H1 (cell line): ENCODE measurements at regions not wholly inside any gene's neighbourhood (a gene's known extent, or its start where the extent isn't known, plus 50 kb on each side); places are given as distances from the start of the nearest gene placed in this dataset.

Experiments
- CTCF ChIA-PET: fragments of 300-600 bp; sonication (Branson Sonifier 250); formaldehyde crosslinking; loops from one replicate; lab custom pipeline; 2021; ENCODE audit not compliant: partially characterized antibody; lab: Charles Lee
- POLR2A ChIA-PET: fragments of 300-600 bp; sonication (Branson Sonifier 250); formaldehyde crosslinking; loops from one replicate; lab custom pipeline; 2021; ENCODE audit warnings: inconsistent platforms; ENCODE audit not compliant: partially characterized antibody; lab: Charles Lee
- DNase-seq, 2 experiments: peaks; one replicate each; pipeline versions ENCODE4 v3.0.0 to v3.0.0-alpha.2; 2010 to 2022; ENCODE audit warnings: low spot score in 2 of 2, low read depth in 1 of 2, mixed read lengths in 1 of 2
- FAIRE-seq: peaks from 2 replicates; lab custom pipeline; 2011; peaks lifted over from hg19 to GRCh38; lab: Jason Lieb, UNC
- H2AFZ ChIP-seq: 2 replicates; pipeline ENCODE4 v1.8.1; 2012; ENCODE audit warnings: low read length, inconsistent platforms
- H2AK5ac ChIP-seq: 2 replicates; pipeline ENCODE4 v1.6.1; 2013; ENCODE audit warnings: low read depth, low read length
- H2BK120ac ChIP-seq: replicated peaks from 2 replicates; pipeline ENCODE3; 2013; ENCODE audit warnings: low read depth, low read length, inconsistent platforms
- H2BK12ac ChIP-seq: 2 replicates; pipeline ENCODE4 v1.6.1; 2013; ENCODE audit warnings: low read depth, low read length
- H2BK15ac ChIP-seq: 2 replicates; pipeline ENCODE4 v1.6.1; 2013; ENCODE audit warnings: low read length
- H2BK20ac ChIP-seq: 2 replicates; pipeline ENCODE4 v1.6.1; 2013; ENCODE audit warnings: low read length
- H2BK5ac ChIP-seq: 2 replicates; pipeline ENCODE4 v1.6.1; 2013; ENCODE audit warnings: low read depth, low read length
- H3K14ac ChIP-seq: 2 replicates; pipeline ENCODE4 v1.6.1; 2013; ENCODE audit warnings: inconsistent platforms; ENCODE audit not compliant: insufficient read length
- H3K18ac ChIP-seq: 2 replicates; pipeline ENCODE4 v1.6.1; 2013; ENCODE audit warnings: low read length; ENCODE audit errors: extremely low read depth
- H3K23ac ChIP-seq: 2 replicates; pipeline ENCODE4 v1.6.1; 2013; ENCODE audit warnings: inconsistent platforms; ENCODE audit not compliant: insufficient read length
- H3K23me2 ChIP-seq: 2 replicates; pipeline ENCODE4 v1.6.1; 2013; ENCODE audit warnings: low read depth, low read length
- H3K27ac ChIP-seq: 2 replicates; pipeline ENCODE4 v1.6.1; 2011; ENCODE audit warnings: low read depth, low read length, inconsistent platforms
- H3K27me3 ChIP-seq, 4 experiments: replicated peaks in 1 of 4; 1 replicate in 1 of 4; 2 replicates in 3 of 4; pipeline versions ENCODE4 v1.6.1 to v1.8.1; 2011 to 2013; ENCODE audit warnings: low read length in 3 of 4, mild to moderate bottlenecking in 3 of 4, inconsistent platforms in 2 of 4, mixed read lengths in 2 of 4, moderate library complexity in 1 of 4; ENCODE audit not compliant: control insufficient read depth in 3 of 4, insufficient read depth in 3 of 4; ENCODE audit errors: extremely low read depth in 1 of 4
- H3K36me3 ChIP-seq, 4 experiments: 2 replicates each; pipeline versions ENCODE4 v1.6.1 to v1.8.1; 2011 to 2013; ENCODE audit warnings: mild to moderate bottlenecking in 4 of 4, low read length in 3 of 4, moderate library complexity in 2 of 4, control low read depth in 1 of 4, inconsistent platforms in 1 of 4; ENCODE audit not compliant: insufficient read depth in 4 of 4, control insufficient read depth in 2 of 4
- H3K4ac ChIP-seq: replicated peaks from 2 replicates; pipeline ENCODE3; 2013; ENCODE audit warnings: low read length, low read depth, mixed read lengths, inconsistent platforms; ENCODE audit not compliant: insufficient read length
- H3K4me1 ChIP-seq, 4 experiments: replicated peaks in 1 of 4; 1 replicate in 1 of 4; 2 replicates in 3 of 4; pipeline versions ENCODE4 v1.6.1 to v1.8.1; 2011 to 2013; ENCODE audit warnings: low read length in 3 of 4, inconsistent platforms in 2 of 4, mixed read lengths in 1 of 4; ENCODE audit not compliant: insufficient read depth in 4 of 4, control insufficient read depth in 3 of 4
- H3K4me2 ChIP-seq, 2 experiments: 2 replicates each; pipeline versions ENCODE4 v1.6.1 to v1.8.1; 2011 to 2013; ENCODE audit warnings: low read depth in 2 of 2, low read length in 2 of 2, control low read depth in 1 of 2, inconsistent platforms in 1 of 2, mild to moderate bottlenecking in 1 of 2; ENCODE audit not compliant: insufficient read depth in 1 of 2
- H3K4me3 ChIP-seq, 4 experiments: fragments of 200-600, 300-600 bp in 1 of 4; sonication (generic), shearing (Covaris generic), sonication (Bioruptor Twin) in 1 of 4; 2 replicates each; pipeline versions ENCODE4 v1.5.1 to v1.8.1; 2011 to 2016; ENCODE audit warnings: low read length in 4 of 4, low read depth in 3 of 4, control low read depth in 2 of 4, inconsistent platforms in 2 of 4, mild to moderate bottlenecking in 2 of 4, mixed read lengths in 1 of 4, moderate library complexity in 1 of 4; ENCODE audit not compliant: insufficient read depth in 2 of 4; ENCODE audit errors: extremely low read depth in 1 of 4
- H3K56ac ChIP-seq: replicated peaks from 2 replicates; pipeline ENCODE3; 2013; ENCODE audit warnings: low read depth, mild to moderate bottlenecking, mixed read lengths, low read length, inconsistent platforms; ENCODE audit not compliant: insufficient read length
- H3K79me1 ChIP-seq: 2 replicates; pipeline ENCODE4 v1.6.1; 2013; ENCODE audit warnings: low read depth, low read length, control low read depth
- H3K79me2 ChIP-seq, 2 experiments: 2 replicates each; pipeline versions ENCODE4 v1.6.1 to v1.8.1; 2012 to 2013; ENCODE audit warnings: low read length in 2 of 2, mild to moderate bottlenecking in 2 of 2, inconsistent platforms in 1 of 2; ENCODE audit not compliant: insufficient read depth in 2 of 2, control insufficient read depth in 1 of 2
- H3K9ac ChIP-seq, 4 experiments: replicated peaks in 1 of 4; 1 replicate in 1 of 4; 2 replicates in 3 of 4; pipeline versions ENCODE4 v1.6.1 to v1.8.1; 2011 to 2013; ENCODE audit warnings: low read depth in 3 of 4, low read length in 3 of 4, control low read depth in 2 of 4, mild to moderate bottlenecking in 2 of 4, moderate library complexity in 2 of 4, inconsistent platforms in 1 of 4; ENCODE audit errors: extremely low read depth in 1 of 4
- H3K9me3 ChIP-seq, 2 experiments: 2 replicates each; pipeline versions ENCODE4 v1.6.1 to v1.8.1; 2012 to 2013; ENCODE audit warnings: mild to moderate bottlenecking in 2 of 2, moderate library complexity in 2 of 2, control low read depth in 1 of 2, inconsistent platforms in 1 of 2, low read depth in 1 of 2, low read length in 1 of 2, mixed read lengths in 1 of 2; ENCODE audit not compliant: insufficient read depth in 2 of 2
- H4K20me1 ChIP-seq, 2 experiments: replicated peaks in 1 of 2; 2 replicates each; pipeline versions ENCODE3 to v1.8.1; 2011 to 2013; ENCODE audit warnings: inconsistent platforms in 2 of 2, low read length in 2 of 2, mild to moderate bottlenecking in 1 of 2; ENCODE audit not compliant: insufficient read depth in 2 of 2, control insufficient read depth in 1 of 2
- H4K5ac ChIP-seq: 2 replicates; pipeline ENCODE4 v1.6.1; 2013; ENCODE audit warnings: low read length, low read depth, mixed read lengths, inconsistent platforms; ENCODE audit not compliant: insufficient read length
- H4K8ac ChIP-seq: 2 replicates; pipeline ENCODE4 v1.8.0; 2013; ENCODE audit warnings: mild to moderate bottlenecking, moderate library complexity, low read length, inconsistent platforms; ENCODE audit not compliant: insufficient read depth; ENCODE audit errors: extremely low read depth
- H4K91ac ChIP-seq: replicated peaks from 2 replicates; pipeline ENCODE3; 2013; ENCODE audit warnings: low read length, mixed read lengths, inconsistent platforms; ENCODE audit not compliant: insufficient read length
- CBX5 ChIP-seq: fragments of 300-800, 300-1000 bp; sonication (generic); IDR thresholded peaks from 2 replicates; pipeline ENCODE4 v1.7.1; 2016; ENCODE audit warnings: antibody characterized with exemption, low read length, low read depth
- CBX8 ChIP-seq: fragments of 300-800, 300-1000 bp; sonication (generic); IDR thresholded peaks from 2 replicates; pipeline ENCODE4 v1.7.1; 2016; ENCODE audit warnings: low read depth, low read length, borderline replicate concordance
- GABPA ChIP-seq: IDR thresholded peaks from 2 replicates; pipeline ENCODE4 v1.6.1; 2011; ENCODE audit warnings: mild to moderate bottlenecking, low read length, moderate library complexity, borderline replicate concordance; ENCODE audit not compliant: insufficient read depth
- KDM1A ChIP-seq: fragments of 200-600, 300-600 bp; sonication (generic); IDR thresholded peaks from 2 replicates; pipeline ENCODE4 v1.7.1; 2016; ENCODE audit warnings: mild to moderate bottlenecking, low read length, borderline replicate concordance
- PHF8 ChIP-seq: fragments of 200-600 bp; sonication (generic); conservative IDR thresholded peaks from 2 replicates; pipeline ENCODE4 v1.7.1; 2012; ENCODE audit warnings: low read depth, mild to moderate bottlenecking, inconsistent platforms, low read length, moderate library complexity
- RNF2 ChIP-seq: fragments of 200-900, 300-1000 bp; sonication (generic); IDR thresholded peaks from 2 replicates; pipeline ENCODE4 v1.7.1; 2016; ENCODE audit warnings: borderline replicate concordance, low read depth, mild to moderate bottlenecking, antibody characterized with exemption, low read length; ENCODE audit not compliant: poor library complexity, severe bottlenecking; ENCODE audit errors: missing control alignments
- SP1 ChIP-seq: IDR thresholded peaks from 2 replicates; pipeline ENCODE4 v1.6.1; 2011; ENCODE audit warnings: low read depth, low read length
- TAF1 ChIP-seq: IDR thresholded peaks from 2 replicates; pipeline ENCODE4 v1.6.1; 2011; ENCODE audit warnings: mild to moderate bottlenecking, low read depth, low read length
- WGBS, 2 experiments: shearing (Covaris generic) in 1 of 2; methylation state at CpG; one replicate each; pipeline versions ENCODE4 v1.1.6 to v1.1.7; 2013 to 2015; ENCODE audit warnings: low lambda C conversion rate in 2 of 2, mixed read lengths in 2 of 2, inconsistent platforms in 1 of 2, low coverage in 1 of 2, missing lambda C conversion rate in 1 of 2; ENCODE audit not compliant: insufficient replicate concordance in 2 of 2, insufficient coverage in 1 of 2, insufficient read length in 1 of 2; ENCODE audit errors: extremely low coverage in 1 of 2, missing lambda C conversion rate in 1 of 2; 5-methylcytosine and 5-hydroxymethylcytosine counted together
- TF ChIP-seq, protein P1 (sequence below): IDR thresholded peaks from 2 replicates; pipeline ENCODE4 v1.6.1; 2012; ENCODE audit warnings: low read length, inconsistent platforms
- TF ChIP-seq, protein P2 (sequence below), 3 experiments: IDR thresholded peaks; 1 replicate in 2 of 3; 2 replicates in 1 of 3; pipeline versions ENCODE4 v1.5.1 to v1.6.1; 2011; ENCODE audit warnings: low read length in 3 of 3, mild to moderate bottlenecking in 3 of 3, inconsistent platforms in 2 of 3, low read depth in 1 of 3, moderate library complexity in 1 of 3; ENCODE audit not compliant: insufficient read depth in 1 of 3; ENCODE audit errors: control extremely low read depth in 1 of 3

DNA sequence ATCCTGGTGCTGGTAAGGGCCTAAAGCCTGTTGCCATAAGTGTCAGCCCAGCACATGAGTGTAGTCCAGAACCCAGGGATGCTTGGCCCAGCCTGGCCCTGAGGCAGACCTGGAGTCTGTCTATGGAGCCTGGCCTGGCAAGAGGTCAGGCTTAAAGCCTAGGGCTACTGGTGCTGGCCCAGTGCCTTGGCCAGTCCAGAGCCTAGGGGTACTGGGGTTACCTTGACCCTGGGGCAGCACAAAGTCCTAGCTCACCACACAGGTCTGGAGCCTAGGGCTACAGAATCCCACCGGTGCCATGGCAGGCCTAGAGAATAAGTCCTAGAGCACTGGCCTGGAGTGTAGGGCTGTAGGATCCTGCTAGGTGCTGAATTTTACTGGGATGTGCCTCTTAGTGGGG, 393.8 kb downstream of the MAGEE1 start:
- 100% methylated on average over 1 of the region's 1 CpG; no CpG with 5 or more reads in 1 of the 2 experiments for WGBS, 2 experiments
- no peak for TF ChIP-seq GABPA
- TF ChIP-seq KDM1A, result no peak
- TF ChIP-seq SP1, result no peak
- no peak for TF ChIP-seq CBX8
- TF ChIP-seq, protein P1, sequence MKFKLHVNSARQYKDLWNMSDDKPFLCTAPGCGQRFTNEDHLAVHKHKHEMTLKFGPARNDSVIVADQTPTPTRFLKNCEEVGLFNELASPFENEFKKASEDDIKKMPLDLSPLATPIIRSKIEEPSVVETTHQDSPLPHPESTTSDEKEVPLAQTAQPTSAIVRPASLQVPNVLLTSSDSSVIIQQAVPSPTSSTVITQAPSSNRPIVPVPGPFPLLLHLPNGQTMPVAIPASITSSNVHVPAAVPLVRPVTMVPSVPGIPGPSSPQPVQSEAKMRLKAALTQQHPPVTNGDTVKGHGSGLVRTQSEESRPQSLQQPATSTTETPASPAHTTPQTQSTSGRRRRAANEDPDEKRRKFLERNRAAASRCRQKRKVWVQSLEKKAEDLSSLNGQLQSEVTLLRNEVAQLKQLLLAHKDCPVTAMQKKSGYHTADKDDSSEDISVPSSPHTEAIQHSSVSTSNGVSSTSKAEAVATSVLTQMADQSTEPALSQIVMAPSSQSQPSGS, result no peak
- TF ChIP-seq RNF2, result no peak
- TF ChIP-seq PHF8, result no peak
- TF ChIP-seq, protein P2, sequence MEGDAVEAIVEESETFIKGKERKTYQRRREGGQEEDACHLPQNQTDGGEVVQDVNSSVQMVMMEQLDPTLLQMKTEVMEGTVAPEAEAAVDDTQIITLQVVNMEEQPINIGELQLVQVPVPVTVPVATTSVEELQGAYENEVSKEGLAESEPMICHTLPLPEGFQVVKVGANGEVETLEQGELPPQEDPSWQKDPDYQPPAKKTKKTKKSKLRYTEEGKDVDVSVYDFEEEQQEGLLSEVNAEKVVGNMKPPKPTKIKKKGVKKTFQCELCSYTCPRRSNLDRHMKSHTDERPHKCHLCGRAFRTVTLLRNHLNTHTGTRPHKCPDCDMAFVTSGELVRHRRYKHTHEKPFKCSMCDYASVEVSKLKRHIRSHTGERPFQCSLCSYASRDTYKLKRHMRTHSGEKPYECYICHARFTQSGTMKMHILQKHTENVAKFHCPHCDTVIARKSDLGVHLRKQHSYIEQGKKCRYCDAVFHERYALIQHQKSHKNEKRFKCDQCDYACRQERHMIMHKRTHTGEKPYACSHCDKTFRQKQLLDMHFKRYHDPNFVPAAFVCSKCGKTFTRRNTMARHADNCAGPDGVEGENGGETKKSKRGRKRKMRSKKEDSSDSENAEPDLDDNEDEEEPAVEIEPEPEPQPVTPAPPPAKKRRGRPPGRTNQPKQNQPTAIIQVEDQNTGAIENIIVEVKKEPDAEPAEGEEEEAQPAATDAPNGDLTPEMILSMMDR (IDR thresholded peaks at IDR 0.05; ENCODE audit: control extremely low read depth in 1 of 3, insufficient read depth in 1 of 3, low read depth in 1 of 3, low read length in 3 of 3), result no peak
- TF ChIP-seq TAF1, result no peak
- no peak for TF ChIP-seq CBX5

More for the DNA sequence above, 393.8 kb downstream of the MAGEE1 start:
- Histone ChIP-seq H3K9ac (no peak overlapping the region), H2AK5ac (no peak overlapping the region), H3K23me2 (no peaks in the 10 kb centered on the region), H2BK120ac (no peak overlapping the region), H4K20me1 (no peaks in the 10 kb centered on the region), H4K5ac (no peak overlapping the region), H3K27me3 (no peaks in the 10 kb centered on the region), H3K36me3 (no peaks in the 10 kb centered on the region), H2BK20ac (no peak overlapping the region), H3K4ac (no peak overlapping the region), H3K4me1 (no peaks in the 10 kb centered on the region), H4K8ac (no peak overlapping the region), H3K4me3 (no peak overlapping the region), H3K18ac (no peak overlapping the region), H4K91ac (no peak overlapping the region), H3K9me3 (no peaks in the 10 kb centered on the region), H3K23ac (no peak overlapping the region), H3K79me1 (no peaks in the 10 kb centered on the region), H2BK5ac (no peak overlapping the region), H3K27ac (no peak overlapping the region), H3K79me2 (no peaks in the 10 kb centered on the region), H2BK12ac (no peak overlapping the region), H3K4me2 (no peak overlapping the region), H3K14ac (no peak overlapping the region), H2BK15ac (no peak overlapping the region), H2AFZ (no peak overlapping the region), H3K56ac (no peak overlapping the region)
- ChIA-PET CTCF (no interaction called here), POLR2A (no interaction called here)
- DNase-seq (no peak), FAIRE-seq (no peak)
